Central memory CD8-positive, alpha-beta T cell (primary cell): ENCODE measurements at regions not wholly inside any gene's neighbourhood (a gene's known extent, or its start where the extent isn't known, plus 50 kb on each side); places are given as distances from the start of the nearest gene placed in this dataset.

Source experiments
- ATAC-seq: fragments of 150-1000 bp; cut with Tn5 transposase; replicated peaks from 2 replicates; pipeline ENCODE4 v1.10.0; 2022; ENCODE audit warnings: mild to moderate bottlenecking, moderate FRiP score, moderate number of reproducible peaks; ENCODE audit not compliant: poor library complexity, severe bottlenecking; ENCODE audit errors: extremely low read depth
- DNase-seq, 2 donors: peaks; one replicate each; pipeline ENCODE4 v3.0.0; 2021; ENCODE audit warnings: low spot score in 2 of 2
- H3K27ac Mint-ChIP-seq: one replicate; pipeline ENCODE4 v1.8.0; 2022; ENCODE audit warnings: low read depth, mild to moderate bottlenecking, moderate library complexity, mixed read lengths
- H3K27me3 Mint-ChIP-seq: one replicate; pipeline ENCODE4 v1.8.0; 2022; ENCODE audit warnings: mixed read lengths
- H3K36me3 Mint-ChIP-seq: one replicate; pipeline ENCODE4 v1.8.0; 2022; ENCODE audit warnings: mild to moderate bottlenecking, moderate library complexity, mixed read lengths; ENCODE audit not compliant: insufficient read depth
- H3K4me1 Mint-ChIP-seq: one replicate; pipeline ENCODE4 v1.8.0; 2022; ENCODE audit warnings: mixed read lengths
- H3K4me3 Mint-ChIP-seq: one replicate; pipeline ENCODE4 v1.8.0; 2022; ENCODE audit warnings: mild to moderate bottlenecking, moderate library complexity, mixed read lengths
- H3K9me3 Mint-ChIP-seq: one replicate; pipeline ENCODE4 v1.8.0; 2022; ENCODE audit warnings: mixed read lengths

DNA sequence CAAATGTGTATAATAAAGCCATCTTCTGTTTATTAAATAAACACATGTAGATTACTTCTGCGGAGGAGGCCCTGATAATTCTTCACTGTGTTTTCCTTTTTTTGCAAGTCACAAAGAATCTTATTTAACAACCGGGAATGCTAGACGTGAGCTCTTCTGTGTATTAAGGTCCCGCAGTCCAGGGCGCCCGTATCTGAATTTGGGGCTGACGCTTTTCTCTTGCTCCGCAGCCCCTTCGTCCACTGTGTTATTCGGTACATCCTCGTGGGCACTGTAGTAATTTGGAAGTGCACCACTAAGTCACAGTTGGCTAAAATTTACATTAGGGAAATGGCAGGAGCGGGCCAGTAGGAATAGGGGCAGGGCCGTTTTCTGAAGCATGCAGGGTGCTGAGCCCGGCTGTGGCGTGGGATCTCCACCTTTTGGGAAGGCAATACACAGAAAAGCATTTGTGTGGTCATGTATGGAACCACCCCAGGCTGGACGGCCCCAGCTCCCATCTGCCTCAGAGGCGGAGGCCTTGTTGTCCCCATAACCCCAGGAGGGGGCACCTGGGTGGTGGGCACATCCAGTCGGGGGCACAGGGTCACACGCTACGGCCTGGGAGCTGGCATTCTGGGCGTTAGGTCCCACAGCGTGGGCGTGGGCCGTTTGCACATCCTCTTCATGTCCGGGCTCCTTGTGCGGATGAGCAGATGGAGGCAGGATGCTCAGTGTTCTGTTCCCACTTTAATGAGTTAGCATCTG lies 258.7 kb upstream of the IRX4 start:
- DNase-seq: no peak
- ATAC-seq: no peak
- no peaks in the 10 kb centered on the region for H3K4me1 Mint-ChIP-seq
- no peak overlapping the region for H3K27ac Mint-ChIP-seq
- H3K27me3 Mint-ChIP-seq: peaks cover 44% of the 10 kb centered on the region
- H3K4me3 Mint-ChIP-seq: no peak overlapping the region
- no peaks in the 10 kb centered on the region for H3K9me3 Mint-ChIP-seq
- no peaks in the 10 kb centered on the region for H3K36me3 Mint-ChIP-seq

DNA sequence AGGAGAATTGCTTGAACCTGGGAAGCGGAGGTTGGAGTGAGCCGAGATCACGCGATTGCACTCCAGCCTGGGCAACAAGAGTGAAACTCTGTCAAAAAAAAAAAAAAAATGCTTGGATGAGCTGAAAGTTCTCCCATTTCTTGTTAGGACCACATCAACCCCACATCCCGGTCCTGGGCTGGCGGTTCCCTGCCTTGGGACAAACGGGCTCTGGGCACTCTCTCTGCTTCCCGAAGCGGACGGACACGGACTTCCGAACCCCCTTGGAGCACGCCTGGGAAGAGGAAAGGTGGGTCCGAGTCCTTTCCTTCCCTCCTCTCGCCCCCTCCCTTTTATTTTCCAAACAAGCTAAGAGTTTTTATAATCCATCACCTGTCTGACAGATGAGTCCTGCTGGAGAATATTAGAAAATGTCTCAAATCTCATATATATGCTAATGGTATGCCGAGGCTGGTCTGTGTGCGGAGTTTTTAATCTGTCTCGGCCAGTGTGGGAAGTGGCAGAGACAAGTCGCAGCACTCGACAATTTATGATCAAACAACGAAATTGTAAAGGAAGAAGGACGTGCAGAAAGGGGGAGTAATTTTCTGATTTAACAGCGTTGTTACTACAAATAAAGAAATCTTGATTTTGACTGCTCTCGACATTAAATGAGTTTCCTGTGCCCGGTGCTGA lies 257.9 kb upstream of the IRX4 start:
- ATAC-seq (no peak), DNase-seq (no peak)
- peaks cover 49% of the 10 kb centered on the region for H3K27me3 Mint-ChIP-seq
- no peak overlapping the region for H3K4me3 Mint-ChIP-seq
- H3K27ac Mint-ChIP-seq: no peak overlapping the region
- H3K9me3 Mint-ChIP-seq: no peaks in the 10 kb centered on the region
- H3K4me1 Mint-ChIP-seq: no peaks in the 10 kb centered on the region
- no peaks in the 10 kb centered on the region for H3K36me3 Mint-ChIP-seq

DNA sequence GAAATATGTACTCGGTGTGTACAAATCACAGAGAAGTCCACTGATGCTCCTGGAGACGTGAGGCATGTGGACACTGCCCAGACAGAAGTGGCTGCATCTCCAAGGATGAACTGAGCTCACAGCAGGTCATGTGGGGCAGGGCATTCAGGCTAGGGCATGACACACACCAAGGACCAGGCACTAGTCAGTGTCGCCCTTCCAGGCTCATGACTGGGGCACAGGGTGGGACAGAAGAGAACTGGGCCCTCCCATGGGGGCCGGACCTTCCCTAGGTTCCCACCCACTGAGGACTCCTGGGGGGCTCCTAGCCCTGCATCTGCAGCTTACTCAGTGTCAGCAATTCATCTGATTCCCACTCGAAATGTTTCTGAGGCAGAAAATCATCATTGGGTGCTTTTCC lies 256.8 kb upstream of the IRX4 start:
- no peaks in the 10 kb centered on the region for H3K9me3 Mint-ChIP-seq
- DNase-seq: no peak
- no peaks in the 10 kb centered on the region for H3K4me1 Mint-ChIP-seq
- H3K4me3 Mint-ChIP-seq: no peak overlapping the region
- no peaks in the 10 kb centered on the region for H3K36me3 Mint-ChIP-seq
- H3K27me3 Mint-ChIP-seq: peaks cover 49% of the 10 kb centered on the region
- ATAC-seq: no peak
- H3K27ac Mint-ChIP-seq: no peak overlapping the region

DNA sequence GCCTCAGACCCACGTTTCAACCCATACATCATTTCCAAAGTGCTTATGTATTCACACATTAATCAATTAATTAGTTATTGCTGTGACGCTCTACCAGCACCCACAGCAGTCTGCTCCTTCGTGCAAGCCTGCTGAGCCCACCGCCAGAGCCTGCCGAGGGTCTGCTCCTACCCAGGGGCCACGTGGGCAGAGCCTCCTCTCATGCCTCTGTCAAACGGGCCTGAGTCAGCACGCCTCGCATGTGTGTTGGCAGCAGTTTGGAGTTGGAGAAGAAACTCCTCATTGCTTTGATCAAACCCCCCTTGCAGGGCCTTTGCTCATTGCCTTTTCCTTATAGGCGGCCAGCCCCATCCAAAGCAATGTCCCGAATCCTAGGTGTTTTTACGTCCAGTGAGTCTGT lies 256.2 kb upstream of the IRX4 start:
- no peaks in the 10 kb centered on the region for H3K9me3 Mint-ChIP-seq
- no peaks in the 10 kb centered on the region for H3K4me1 Mint-ChIP-seq
- ATAC-seq (no peak), DNase-seq (no peak)
- peaks cover 49% of the 10 kb centered on the region for H3K27me3 Mint-ChIP-seq
- no peak overlapping the region for H3K27ac Mint-ChIP-seq
- H3K4me3 Mint-ChIP-seq: no peak overlapping the region
- H3K36me3 Mint-ChIP-seq: no peaks in the 10 kb centered on the region

DNA sequence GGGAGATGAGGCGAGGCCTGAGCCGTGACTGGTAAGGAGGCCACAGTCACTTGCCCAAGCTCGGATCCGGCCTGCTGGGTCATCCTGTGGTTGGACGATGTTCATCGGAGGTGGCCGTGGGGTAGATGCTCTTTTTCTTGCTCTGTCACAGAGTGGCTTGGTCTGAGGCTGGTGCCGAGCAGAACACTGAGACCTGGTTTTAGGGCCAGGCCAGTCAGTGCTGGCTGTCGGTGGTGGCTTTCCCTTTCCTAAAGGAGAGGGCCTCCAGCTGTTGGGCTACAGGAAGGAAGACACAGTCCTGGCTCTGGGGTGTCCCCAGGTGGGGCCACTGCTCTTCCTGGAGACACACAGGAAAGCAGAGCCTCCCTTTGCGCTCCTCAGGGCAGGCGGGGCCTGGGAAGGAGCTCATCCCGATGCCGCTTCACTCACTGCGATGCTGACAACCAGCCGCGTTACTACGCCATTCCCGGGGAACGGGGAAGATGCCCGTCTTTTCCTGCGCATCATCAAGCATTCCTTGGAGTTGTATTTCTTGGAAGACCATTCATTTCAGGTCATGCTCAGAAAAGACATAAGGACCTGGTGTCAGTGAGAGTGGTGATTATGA lies 254.8 kb upstream of the IRX4 start:
- H3K4me1 Mint-ChIP-seq: no peaks in the 10 kb centered on the region
- no peak for DNase-seq
- no peak overlapping the region for H3K4me3 Mint-ChIP-seq
- H3K36me3 Mint-ChIP-seq: no peaks in the 10 kb centered on the region
- H3K9me3 Mint-ChIP-seq: no peaks in the 10 kb centered on the region
- H3K27me3 Mint-ChIP-seq: peaks cover 49% of the 10 kb centered on the region
- no peak for ATAC-seq
- H3K27ac Mint-ChIP-seq: no peak overlapping the region

DNA sequence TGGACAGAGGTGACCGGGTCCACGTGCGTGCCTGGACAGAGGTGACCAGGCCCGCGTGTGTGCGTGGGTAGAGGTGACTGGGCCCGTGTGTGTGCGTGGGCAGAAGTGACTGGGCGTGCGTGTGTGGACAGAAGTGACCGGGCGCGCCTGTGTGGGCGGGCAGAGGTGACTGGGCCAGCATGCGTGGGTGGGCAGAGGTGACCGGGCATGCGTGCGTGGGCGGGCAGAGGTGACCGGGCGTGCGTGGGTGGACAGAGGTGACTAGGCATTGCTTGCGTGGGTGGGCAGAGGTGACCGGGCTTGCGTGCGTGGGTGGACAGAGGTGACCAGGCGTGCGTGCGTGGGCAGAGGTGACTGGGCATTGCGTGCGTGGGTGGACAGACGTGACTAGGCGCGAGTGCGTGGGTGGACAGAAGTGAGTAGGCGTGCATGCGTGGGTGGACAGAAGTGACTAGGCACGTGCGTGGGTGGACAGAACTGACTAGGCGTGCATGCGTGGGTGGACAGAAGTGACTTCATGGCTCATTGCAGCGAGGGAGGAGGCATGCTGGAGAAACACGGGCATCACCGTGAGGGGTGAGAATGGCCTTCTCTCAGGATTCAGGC lies 254.1 kb upstream of the IRX4 start:
- H3K4me1 Mint-ChIP-seq: no peaks in the 10 kb centered on the region
- no peak overlapping the region for H3K27ac Mint-ChIP-seq
- H3K9me3 Mint-ChIP-seq: no peaks in the 10 kb centered on the region
- DNase-seq (no peak), ATAC-seq (no peak)
- H3K27me3 Mint-ChIP-seq: peaks cover 47% of the 10 kb centered on the region
- no peaks in the 10 kb centered on the region for H3K36me3 Mint-ChIP-seq
- no peak overlapping the region for H3K4me3 Mint-ChIP-seq

DNA sequence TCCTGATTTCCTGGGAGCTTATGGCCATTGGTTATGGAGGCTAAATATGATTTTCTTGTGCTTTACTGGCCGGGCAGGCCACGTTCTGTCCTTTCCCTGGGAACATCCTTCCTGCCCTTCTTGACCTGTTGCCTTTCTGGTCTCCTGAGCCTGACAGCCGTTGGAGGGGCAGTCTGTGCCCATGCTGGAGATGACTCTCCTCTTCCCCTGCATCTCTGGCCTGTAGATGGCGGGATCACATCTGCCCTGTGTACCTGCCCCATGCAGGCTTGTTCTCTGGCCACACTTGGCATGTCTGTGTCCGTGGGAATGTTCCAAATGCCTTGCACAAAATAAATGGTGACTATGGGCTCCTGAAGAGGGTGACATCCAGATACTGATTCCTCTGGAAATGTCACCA lies 253.1 kb upstream of the IRX4 start:
- ATAC-seq: no peak
- no peak overlapping the region for H3K27ac Mint-ChIP-seq
- H3K4me1 Mint-ChIP-seq: no peaks in the 10 kb centered on the region
- H3K36me3 Mint-ChIP-seq: no peaks in the 10 kb centered on the region
- H3K9me3 Mint-ChIP-seq: no peaks in the 10 kb centered on the region
- no peak overlapping the region for H3K4me3 Mint-ChIP-seq
- DNase-seq: no peak
- H3K27me3 Mint-ChIP-seq: peaks cover 37% of the 10 kb centered on the region

DNA sequence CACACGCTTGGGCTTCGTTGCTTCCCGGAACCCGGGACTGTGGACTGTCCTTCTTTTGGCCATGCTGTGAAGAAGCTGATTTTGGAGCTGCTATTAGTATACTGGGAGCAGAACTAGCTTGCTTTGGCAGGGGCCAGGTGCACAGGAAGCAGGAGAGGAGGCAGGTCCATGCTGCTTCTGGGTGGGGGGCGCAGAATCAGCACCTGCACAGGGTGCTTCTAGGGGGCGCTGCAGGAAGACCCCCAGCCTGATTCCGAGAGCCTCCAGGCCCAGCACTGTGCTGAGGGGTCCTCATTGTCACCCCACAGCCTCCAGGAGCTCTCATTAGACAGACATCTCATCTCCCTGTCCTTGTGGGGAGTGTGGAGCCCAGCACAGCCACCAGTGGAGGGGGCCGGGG lies 252.6 kb upstream of the IRX4 start:
- Mint-ChIP-seq H3K9me3 (no peaks in the 10 kb centered on the region), H3K4me3 (no peak overlapping the region), H3K36me3 (no peaks in the 10 kb centered on the region), H3K27me3 (peaks cover 32% of the 10 kb centered on the region), H3K4me1 (no peaks in the 10 kb centered on the region), H3K27ac (no peak overlapping the region)
- no peak for DNase-seq
- no peak for ATAC-seq

DNA sequence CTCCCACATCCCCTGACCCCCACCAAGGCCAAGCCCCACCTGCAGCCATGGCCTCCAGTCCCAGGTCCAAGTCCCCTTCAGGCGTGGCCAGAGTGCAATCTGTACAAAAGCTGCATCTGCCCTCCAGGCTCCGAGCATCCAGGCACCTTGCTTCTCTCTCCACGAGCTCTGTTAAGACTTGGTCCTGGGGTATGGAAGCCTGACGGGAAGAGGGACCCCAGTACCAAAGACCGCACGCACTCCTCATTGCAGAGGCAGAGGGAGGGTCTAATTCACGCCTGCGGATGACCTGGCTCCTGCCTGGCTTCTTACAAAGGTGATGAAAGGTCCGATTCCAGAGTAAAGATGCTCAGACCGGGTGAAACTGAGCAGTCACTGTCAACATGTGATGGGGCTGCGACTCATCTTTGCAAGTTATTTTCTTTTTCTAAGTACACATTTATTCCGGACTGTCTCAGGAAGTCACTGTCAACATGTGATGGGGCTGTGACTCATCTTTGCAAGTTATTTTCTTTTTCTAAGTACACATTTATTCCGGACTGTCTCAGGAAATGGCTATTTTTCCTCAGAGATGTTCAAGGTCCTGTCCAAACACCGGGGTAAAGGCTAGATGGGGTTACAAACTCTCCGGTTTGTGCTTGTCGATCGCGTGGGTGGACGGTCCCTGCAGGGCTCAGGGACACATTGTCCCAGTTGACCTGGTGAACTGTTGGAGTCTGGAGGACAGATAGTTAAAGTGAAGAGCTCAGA lies 252.0 kb upstream of the IRX4 start:
- Mint-ChIP-seq H3K27me3 (peaks cover 26% of the 10 kb centered on the region), H3K36me3 (no peaks in the 10 kb centered on the region), H3K4me1 (no peaks in the 10 kb centered on the region), H3K4me3 (no peak overlapping the region), H3K9me3 (no peaks in the 10 kb centered on the region), H3K27ac (no peak overlapping the region)
- DNase-seq: no peak
- no peak for ATAC-seq

DNA sequence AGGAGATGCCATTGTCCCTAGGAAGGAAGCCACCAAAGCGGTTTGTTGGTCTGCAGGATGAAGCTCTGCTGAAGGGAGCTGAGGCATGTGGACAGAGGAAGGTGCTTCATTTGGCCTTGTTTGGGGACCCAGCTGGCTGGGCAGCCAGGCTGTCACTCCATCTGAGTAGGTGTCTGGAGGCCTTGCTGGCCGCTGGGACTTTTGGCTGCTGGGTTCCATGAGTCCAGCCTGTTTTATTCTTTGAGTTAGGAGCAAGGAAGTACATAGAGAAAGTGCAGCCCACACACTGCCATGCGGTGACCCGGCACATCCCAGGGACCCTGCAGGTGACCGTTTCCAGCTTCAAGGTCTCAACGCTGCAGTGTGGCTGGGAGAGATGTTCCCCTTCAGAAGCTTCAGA lies 251.2 kb upstream of the IRX4 start:
- no peak for ATAC-seq
- no peaks in the 10 kb centered on the region for H3K4me1 Mint-ChIP-seq

DNA sequence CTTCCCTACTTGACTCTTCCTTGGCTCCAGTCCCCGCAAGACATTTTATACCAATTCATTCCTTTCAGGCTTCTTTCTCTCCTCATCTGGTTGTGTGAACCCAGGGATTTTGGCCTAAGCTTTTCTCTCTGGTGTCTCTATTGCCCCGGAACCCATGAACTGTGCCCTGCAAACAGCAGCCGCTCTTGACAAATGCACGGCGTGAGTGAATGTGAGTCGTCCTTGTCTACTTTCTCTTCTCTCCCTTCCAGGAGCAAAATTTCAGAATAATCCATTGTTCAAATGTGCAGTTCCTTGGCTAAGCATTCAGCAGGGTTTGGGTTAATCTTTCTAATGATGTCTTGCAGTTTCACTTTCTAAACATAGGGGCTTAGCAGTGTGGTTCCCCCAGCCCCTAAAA lies 250.4 kb upstream of the IRX4 start:
- Mint-ChIP-seq H3K36me3 (no peaks in the 10 kb centered on the region), H3K9me3 (no peaks in the 10 kb centered on the region), H3K27ac (no peak overlapping the region), H3K4me1 (no peaks in the 10 kb centered on the region), H3K27me3 (peaks cover 13% of the 10 kb centered on the region), H3K4me3 (no peak overlapping the region)
- ATAC-seq (no peak), DNase-seq (no peak)

More for the DNA sequence above, 251.2 kb upstream of the IRX4 start:
- Mint-ChIP-seq H3K27ac (no peak overlapping the region), H3K27me3 (peaks cover 18% of the 10 kb centered on the region), H3K4me3 (no peak overlapping the region), H3K36me3 (no peaks in the 10 kb centered on the region), H3K9me3 (no peaks in the 10 kb centered on the region)
- no peak for DNase-seq

DNA sequence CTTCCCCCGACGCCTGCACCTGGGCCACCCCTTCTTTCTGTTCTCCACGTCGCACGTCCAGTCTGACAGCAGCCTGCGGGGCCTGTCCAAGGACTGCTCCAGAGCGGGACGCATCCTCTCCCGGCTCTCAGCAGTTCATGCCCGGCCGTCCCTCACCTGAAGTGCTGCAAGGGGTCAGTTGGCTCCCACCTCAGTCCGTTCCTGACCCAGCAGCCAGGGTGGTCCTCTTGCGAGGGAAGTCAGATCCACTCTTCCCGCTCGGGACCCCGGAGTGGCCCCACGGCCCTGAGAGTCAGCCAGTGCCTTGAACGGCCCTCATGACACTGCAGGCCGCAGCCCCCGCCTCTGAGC lies 249.7 kb upstream of the IRX4 start:
- ATAC-seq (no peak), DNase-seq (no peak)
- no peaks in the 10 kb centered on the region for H3K9me3 Mint-ChIP-seq
- peaks cover 15% of the 10 kb centered on the region for H3K27me3 Mint-ChIP-seq
- H3K36me3 Mint-ChIP-seq: no peaks in the 10 kb centered on the region
- no peak overlapping the region for H3K4me3 Mint-ChIP-seq
- no peaks in the 10 kb centered on the region for H3K4me1 Mint-ChIP-seq
- no peak overlapping the region for H3K27ac Mint-ChIP-seq
